ENCODE measurements at regions not wholly inside any gene's neighbourhood (a gene's known extent, or its start where the extent isn't known, plus 50 kb on each side); places are given as distances from the start of the nearest gene placed in this dataset. TPM values are rescaled to one million over a fixed set of nuclear protein-coding genes. Genes with fewer than 3 reads are reported as not detected.

- ChIA-PET POLR2A (interaction anchor here (0.6 kb wide), 1 partner anchor 14 kb away, joined by 3 read pairs; no protein-coding TSS in a partner anchor), CTCF (interaction anchor here (0.6 to 1.6 kb wide), 3 partner anchors 10 to 686 kb away, joined by 3 to 4 read pairs (median 3); no protein-coding TSS in a partner anchor)
- no peak for TF ChIP-seq CTCF (IDR thresholded peaks at IDR 0.05; ENCODE audit: insufficient read depth, low read depth, low read length)
- no peak for DNase-seq (ENCODE audit: low read depth)
- no peaks in the 10 kb centered on the region for H3K36me3 ChIP-seq (ENCODE audit: control insufficient read depth, insufficient read depth, low read length)
- H3K27me3 ChIP-seq (ENCODE audit: control insufficient read depth, insufficient read depth, low read length), result no peaks in the 10 kb centered on the region
- H3K4me3 ChIP-seq (ENCODE audit: low read depth, low read length), result no peak overlapping the region
These were observed 51.0 kb upstream of the NAP1L1 start for GRCh38 chr12:76135456-76135855.

Small RNA genes lying in the stretch of these regions (small RNA-seq; reads per million reads assigned to genes)
- not detected for gene RNU6-1271P (ENCODE audit: insufficient read length, low read depth, low replicate concordance)

Data from BJ (cell line).